ENCODE measurements at regions not wholly inside any gene's neighbourhood (a gene's known extent, or its start where the extent isn't known, plus 50 kb on each side); places are given as distances from the start of the nearest gene placed in this dataset.

DNA sequence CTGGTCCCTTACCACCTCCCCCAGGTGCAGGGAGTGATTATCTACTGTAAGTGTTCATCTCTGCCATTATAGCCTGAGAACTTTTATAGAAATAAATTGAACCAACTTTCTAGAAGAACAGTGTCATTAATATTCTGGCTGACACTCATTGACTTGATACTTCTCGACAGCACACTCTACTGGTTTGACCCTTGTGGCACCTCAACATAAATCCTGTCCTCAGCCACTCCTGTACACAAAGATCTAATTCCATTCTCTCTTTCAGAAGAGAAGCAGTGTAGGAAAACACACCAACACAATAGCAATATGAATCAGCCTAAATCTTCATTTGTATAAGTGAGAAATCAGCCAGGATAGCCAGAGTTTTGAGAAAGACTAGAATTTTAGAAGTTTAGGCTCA is 417.7 kb downstream of the TAF11L14 start:
- no peak for DNase-seq

DNA sequence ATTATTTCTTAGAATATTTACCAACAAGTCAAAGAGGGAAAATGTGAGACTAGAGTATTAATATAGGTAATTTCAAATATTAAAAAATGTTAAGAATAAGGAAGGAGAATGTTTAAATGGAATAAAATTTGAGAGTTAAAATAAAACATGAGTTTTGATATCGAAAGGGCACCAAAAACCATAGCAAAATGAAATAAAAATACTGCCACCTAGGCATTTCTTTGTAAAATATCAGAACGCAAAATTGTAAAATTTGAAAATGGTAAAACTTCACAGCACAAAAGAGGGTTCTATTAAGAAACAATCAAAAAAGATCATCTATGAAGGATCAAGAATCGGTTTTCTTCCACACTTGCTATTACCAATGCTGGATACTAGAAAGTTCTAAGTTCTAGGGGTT is 418.3 kb downstream of the TAF11L14 start:
- DNase-seq, result no peak

DNA sequence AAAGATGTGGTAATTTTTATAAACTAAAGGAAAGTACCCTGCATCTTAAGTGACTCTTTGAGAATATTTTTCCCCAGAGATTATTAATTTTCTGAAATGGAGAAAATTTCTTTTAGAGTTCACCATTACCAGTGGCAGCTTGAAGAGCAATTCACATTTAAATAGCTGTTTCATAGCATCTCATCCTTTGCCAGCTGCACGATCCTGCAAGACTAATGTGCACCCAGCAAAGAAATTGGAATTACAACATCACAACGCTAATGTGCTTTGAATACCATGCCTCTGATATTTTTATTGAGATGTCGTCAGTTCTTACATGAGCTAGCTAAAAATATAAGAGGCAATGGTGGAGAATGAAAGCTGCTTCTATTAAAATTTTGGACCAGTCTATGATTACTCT is 423.5 kb downstream of the TAF11L14 start:
- no peak for DNase-seq

DNA sequence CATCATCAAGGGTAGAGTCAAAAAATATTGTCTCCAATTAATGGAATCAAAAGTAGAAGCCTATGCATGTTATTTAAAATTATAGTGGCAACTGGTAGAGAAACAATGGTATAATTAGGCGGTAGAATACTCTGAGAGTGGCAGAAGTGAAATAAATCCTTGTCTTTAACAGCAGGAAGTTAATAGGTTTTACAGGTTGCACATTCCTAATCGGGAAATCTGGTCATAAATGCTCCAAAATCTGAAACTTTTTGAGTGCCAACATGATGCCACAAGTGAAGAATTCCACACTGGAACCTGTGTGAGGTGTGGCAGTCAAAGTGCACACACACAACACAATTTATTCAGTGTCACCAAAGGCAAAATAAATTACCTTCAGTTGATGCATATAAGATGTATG is 433.4 kb downstream of the TAF11L14 start:
- no peak for DNase-seq

DNA sequence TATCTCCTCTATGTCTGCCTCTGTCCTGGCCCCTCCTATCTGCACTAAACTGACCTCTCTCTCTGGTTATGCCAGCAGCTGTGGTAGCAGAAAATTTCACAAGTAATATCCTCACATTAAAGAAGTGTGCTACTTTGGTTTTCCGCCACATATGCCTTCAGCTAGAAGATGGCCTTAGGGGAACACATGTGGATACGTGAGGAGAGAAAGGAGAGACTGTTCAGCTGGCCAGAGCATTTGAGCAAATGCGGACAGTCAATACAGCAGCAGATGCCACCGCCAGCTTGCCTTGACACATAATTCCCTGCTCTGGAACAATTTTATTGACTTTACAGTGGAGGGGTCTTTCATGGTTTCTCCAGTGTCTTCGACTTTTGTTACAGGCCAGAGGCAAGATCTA is 434.6 kb downstream of the TAF11L14 start:
- DNase-seq, result no peak

DNA sequence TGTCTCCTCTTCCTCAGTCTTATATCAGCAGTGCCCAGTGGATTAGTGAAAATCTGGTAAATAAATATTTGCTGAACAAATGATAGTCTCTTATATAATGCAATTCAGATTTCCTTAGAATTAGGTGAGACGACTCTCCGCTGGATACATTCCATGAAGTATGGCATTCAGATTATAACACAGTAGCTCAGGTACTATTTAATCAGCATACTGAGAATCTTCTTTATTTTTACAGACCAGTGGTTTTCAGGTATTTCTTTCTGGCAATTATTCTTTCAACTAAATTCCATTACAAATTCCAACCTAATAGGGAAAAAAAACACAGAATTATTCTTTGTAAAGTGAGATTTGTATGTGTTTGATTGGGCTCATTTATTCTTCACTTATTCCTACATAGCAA is 435.5 kb downstream of the TAF11L14 start:
- DNase-seq, result no peak

DNA sequence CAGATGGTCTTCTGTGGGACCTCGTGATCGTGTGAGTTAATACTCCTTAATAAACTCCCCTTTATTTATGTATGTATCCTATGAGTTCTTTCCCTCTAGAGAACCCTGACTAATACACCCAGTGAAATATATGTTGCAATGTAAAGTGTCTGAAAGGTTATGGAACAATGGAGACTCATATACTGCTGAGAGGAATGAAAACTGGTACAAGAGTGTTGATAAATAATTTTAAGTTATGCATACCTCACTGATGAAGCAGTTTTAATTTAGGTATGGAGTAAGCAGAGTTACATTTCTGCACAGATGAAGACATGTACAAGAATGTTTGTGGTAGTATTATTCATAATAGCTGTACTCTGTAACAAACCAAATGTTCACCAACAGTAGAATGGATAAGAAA is 438.3 kb downstream of the TAF11L14 start:
- no peak for DNase-seq

DNA sequence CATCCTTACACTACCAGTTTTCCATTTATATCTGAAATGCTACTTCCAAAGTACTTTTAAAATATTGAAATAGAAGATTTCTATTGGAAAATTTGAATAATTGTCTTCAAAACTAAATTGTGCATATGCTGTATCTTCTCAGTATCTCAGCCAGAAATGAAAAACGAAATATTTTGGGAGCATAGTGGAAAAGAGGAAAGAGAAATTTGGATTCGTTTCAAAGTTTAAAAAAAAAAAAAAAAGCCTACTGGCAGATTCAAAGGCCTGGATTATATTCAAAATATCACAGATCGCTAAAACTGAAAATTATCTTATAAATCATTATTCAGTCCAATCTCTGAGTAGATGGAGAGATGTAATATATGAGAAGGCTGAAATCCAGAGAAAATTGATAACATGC is 440.7 kb downstream of the TAF11L14 start:
- DNase-seq, result no peak

DNA sequence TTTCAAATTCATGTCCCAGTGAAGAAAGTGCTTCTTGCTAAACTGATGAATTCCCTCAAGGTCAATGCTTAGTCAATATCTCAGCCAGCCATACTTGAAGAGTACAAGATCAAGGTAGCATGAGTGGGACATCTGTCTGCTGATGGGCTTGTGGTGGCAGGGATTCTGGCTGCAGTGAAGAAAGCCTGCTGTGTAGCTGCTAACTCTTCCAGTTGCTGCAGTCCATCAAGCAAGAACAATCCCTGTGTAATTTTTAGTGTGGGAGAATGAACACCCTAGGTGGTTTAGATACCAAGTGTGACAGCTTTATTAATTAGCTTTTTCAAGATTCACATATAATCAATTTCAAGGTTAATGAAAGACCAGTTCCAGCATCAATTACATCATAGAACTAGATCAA is 443.9 kb downstream of the TAF11L14 start:
- DNase-seq, result no peak

DNA sequence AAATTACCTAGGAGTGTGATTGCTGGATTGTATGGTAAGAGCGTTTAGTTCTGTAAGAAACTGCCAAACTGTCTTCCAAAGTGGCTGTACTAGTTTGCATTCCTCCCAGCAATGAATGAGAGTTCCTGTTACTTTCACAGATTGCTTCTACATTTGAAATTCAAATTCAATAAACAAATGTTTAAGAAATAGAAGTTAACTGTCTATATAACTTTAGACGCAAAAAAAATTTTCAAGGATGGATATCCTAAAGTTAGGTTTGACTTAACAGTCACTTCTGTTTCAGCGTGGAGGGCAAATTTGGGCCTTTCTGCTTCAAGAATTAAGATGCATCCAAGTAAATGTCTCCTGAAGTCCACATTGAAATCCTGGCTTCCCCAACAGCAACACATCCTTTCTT is 445.6 kb downstream of the TAF11L14 start:
- no peak for DNase-seq

DNA sequence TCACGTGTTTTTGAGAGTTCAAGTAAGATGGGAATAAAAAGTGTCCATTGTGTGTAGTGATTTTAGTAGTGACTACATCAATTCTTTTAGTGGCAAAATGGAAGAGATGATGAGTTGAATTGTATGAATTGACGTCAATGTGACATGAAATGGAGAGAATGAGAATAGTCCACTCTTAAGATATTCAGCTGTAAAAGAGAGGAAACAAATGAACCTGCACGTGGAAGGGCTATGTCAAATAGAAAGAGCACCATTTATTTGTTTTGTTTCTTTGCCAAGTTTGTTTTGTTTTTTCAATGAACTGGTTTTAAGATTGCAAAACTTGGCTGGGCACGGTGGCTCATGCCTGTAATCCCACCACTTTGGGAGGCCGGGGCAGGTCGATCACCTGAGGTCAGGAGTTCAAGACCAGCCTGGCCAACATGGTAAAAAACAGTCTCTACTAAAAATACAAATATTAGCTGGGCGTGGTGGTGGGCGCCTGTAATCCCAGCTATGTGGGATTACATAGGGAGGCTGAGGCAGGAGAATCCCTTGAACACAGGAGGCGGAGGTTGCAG is 453.8 kb downstream of the TAF11L14 start:
- DNase-seq, result no peak

DNA sequence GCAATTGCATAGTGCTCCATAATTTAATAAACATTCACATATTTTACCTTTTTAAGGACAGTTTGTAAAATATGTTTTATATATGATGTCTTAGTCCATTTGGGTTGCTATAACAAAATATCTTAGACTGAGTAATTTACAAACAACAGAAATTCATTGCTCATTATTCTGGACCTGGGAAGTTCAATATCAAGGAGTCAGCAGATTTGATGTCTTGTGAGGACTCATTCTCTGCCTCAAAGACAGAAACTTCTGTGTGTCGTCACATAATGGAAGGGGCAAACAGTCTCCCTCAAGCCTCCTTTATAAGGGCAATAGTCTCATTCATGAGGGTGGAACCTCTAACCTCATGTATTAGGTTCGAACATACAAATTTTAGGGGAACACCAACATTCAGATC is 455.9 kb downstream of the TAF11L14 start:
- DNase-seq, result no peak

DNA sequence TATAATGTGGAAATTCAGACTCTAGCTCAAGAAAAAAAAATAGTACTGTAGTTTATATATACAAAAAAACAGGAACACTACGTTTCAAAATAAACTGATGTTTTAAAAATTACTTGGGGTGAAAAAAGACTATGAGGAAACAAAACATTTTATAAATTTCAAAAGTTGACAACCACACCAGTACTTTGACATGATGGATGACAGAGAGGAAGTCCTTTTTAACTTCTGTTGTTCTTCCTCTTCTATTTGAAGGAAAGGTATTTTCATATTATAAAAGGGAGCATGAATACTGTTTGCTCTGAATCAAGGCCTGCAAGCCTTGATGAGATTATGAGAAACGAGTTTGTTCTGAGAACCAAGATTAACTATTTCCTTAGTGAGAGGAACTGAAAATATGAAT is 456.9 kb downstream of the TAF11L14 start:
- DNase-seq, result no peak

DNA sequence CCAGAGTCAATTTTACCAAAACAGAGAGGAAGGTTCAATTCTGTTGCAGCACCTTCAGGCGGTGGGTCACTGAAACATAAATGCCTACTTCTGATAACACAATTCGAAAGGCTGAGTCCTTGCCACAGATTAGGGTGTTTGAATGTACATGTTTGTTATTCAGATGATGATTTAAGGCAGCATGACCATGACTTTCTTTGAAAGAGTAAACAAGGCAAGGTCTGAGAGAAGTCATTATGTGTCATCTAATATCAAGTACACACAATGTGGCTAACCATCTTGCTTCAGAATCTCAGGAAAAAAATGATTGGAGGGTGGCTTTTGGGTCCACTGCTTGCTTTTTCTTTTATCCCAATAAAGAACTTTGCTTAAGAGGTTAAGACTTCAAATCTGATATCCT is 457.5 kb downstream of the TAF11L14 start:
- no peak for DNase-seq

DNA sequence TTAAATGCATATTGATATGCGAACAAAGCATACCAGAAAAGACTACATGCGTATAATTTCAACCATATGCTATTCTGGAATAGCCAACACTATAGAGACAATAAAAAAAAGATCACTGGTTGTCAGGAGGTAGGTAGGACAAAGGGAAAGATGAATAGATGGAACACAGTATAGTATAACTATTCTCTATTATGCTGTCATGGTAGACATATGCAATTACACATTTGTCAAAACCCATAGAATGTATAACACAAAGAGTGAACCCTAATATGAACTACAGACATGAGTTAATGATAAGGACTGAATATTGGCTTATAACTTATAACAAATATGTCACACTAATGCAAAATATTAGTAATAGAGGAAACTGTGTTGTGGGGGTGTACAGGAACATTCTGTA is 460.8 kb downstream of the TAF11L14 start:
- DNase-seq, result no peak

DNA sequence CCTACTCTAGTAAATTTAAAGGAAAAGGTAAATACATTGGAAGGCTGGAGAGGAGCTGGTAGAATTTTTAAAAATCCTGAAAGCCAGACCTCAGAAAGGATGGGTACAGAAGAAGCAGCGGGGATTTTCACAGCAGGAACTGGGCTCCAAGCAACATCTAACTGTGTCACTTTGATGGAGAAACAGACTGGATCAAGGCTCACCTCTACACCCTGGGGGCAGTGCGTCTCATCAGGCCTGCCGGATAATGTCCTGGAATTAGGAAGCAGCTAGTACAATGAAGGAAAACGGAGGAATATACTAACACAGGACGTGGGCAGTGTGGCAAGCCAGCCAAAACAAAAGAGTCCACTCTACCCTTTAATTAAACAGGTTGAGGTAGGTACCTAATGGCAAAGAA is 463.6 kb downstream of the TAF11L14 start:
- DNase-seq, result no peak

DNA sequence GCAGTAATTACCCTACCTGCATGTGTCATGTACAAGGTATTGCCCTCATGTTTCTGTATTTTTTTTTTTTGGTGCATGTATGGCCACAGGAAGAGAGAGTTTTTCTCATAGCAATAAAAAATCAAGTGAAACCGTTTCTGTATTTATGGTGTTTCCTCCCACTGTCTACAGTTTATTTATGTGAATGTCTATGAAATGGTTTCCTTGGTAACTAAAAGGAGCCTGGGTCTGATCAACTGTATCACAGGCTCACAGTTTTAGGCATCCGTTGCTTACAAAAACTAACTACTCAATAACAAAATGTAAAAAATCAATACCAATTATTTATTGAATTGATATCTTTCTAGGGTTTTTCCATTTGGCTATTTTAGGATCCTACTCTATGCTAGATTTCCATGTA is 464.4 kb downstream of the TAF11L14 start:
- no peak for DNase-seq

DNA sequence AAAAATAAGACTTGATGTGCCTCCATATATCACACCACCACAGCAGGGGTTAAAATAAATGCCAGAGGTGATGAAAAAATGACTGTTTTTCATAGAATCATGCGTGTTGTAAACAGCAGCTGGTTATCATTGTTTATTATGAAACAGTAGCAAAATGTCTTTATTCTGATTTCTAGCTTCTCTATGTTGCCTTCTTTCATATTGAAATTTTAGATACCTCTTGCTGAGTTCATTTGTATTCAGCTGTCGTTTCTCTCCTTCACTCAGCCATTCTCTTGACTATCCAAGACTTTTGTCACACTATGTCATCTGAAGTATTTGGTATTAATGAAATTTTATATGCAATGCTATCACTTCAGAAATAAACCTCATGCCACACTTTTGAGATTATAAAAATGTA is 465.0 kb downstream of the TAF11L14 start:
- DNase-seq, result no peak

DNA sequence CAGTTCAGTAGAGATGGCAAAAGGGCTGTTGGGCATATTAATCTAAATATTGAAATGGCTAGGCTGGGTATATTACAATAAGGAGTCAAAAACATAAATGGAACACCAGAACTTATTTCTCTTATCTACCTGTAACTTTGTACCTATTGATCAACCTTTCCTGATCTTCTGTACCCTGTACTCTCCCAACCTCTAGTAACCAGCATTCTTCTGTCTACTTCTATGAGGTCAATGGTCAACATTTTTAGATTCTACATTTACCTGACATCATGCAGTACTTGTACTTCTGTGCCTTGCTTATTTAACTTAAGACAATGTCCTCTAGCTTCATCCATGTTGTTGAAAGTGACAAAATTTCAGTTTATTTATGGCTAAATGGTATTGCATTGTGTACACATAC is 467.3 kb downstream of the TAF11L14 start:
- DNase-seq, result no peak

DNA sequence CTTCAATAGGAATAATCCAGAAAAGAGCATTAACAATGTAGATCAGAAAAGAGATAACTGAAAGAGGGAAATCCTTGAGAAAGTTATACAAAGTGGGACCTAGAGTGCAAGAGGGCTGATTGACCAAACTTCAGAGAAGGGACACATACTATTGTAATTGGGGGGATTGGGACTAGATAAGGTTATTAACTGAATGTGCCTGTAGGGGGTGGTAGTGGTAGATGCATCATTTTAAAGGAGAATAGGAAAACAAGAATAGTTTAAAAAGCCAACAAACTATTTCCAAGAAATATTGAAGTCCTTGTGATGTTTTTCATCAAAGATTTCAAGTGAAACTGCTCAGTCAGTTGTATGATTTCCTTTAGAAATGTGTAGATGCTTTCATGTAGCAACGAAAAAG is 468.5 kb downstream of the TAF11L14 start:
- no peak for DNase-seq

DNA sequence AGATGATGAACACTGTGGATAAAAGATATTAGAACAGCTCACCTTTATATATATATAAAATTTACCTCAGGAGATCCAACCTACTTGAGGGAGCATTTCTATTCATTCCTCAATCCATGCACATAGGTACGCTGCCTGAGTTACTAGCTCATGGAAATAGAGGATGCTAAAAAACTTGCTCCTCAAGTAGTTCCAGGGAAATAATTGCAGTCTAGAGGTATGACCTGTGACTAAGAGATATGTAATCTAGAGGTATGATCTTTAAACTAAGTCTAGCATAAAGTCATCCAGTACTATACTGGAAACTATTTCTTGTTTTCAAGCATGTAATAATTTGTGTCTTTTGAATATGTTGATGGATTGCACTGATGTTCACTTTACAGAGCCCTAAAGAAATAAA is 471.2 kb downstream of the TAF11L14 start:
- DNase-seq, result no peak

DNA sequence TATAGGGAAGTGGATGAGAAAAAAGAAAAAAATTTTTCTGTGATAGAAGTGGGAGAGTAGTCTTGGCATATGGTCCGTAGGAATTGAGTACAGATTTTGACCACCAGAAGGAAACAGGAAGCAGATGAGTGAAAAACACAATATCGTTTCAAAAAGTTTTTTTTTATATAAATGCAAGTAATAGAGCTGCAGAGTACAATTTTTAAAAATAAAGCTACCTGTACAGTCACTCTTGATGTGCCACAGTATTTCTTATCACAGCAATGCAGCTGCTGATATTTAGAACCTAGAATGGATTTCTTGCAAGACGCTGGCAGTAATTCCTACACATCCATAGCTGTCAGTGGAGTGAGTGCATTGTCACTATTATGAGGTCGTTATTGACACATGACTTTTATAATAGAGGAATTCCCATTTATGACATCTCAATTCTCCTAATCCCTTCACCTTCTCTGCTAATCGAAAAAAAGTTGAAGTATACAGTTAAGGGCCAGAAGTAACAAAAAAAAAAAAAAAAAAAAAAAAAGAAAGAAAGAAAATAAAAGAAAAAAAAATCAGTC is 477.7 kb downstream of the TAF11L14 start:
- no peak for DNase-seq

DNA sequence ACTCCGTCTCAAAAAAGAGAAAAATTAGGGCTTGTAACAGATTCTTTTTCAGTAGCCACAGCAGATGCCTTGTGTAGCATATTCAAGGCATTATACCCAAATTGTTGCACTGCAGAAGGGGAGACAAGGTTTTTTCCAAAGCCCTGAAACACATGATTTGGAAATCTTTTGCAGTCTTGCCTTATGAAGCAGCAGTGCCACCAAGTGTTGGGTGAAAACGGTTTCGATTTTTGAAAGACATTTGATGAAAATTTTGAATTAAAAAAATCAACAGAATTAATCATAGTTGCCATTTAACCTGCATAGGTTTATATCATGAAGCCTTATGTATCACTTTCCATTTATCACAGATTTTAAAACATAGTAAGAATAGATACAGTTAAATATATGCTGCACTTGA is 479.5 kb downstream of the TAF11L14 start:
- DNase-seq, result no peak

DNA sequence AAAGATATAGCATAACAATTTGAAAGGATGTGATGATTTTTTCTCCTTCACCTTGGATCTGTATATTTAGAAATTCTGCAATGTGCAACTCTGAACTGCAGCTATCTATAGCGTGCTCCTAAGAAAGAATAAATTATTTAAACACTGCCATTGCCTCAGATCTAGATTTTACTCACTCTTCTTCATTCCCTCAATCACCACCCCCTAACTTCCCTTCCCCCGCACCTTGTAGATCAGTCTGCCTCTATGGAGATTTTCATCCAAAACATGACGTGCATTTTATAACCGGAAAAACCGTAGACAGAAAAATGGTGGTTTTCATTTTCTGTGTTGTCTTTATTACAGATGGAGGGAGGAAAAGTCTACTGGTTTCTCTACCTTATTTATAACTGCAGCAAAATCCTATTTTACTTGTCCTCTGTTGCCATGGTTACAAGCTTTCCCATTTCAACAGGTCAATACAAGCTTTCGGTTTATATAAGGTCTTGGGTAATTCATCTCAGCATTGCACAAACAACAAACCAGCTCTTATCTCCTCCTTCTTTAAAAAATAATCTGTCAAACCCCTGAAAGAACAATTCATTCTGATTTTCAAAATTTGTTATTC is 480.0 kb downstream of the TAF11L14 start:
- DNase-seq, result no peak

DNA sequence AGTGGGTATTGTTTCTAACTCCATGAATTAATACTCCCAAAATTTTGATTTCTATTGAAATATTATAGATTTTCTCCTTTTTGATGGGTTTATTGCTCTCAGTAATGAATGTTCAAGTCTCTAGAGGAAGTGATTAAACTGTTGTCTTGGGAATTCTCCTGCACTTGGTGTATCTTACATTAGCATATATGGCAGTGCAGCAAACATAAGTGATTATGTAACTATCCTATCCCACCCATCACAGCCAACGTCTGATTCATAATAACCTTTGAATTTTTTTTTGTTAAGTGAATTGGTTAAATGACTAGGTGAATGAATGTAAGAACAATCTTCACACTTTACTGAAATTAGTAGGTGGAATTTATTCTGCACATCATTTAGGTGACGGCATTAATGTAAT is 483.7 kb downstream of the TAF11L14 start:
- DNase-seq, result no peak

Measured in DMS153 (cell line).